ENCODE measurements at regions not wholly inside any gene's neighbourhood (a gene's known extent, or its start where the extent isn't known, plus 50 kb on each side); places are given as distances from the start of the nearest gene placed in this dataset.
"Not testable (repeated sequence)": the region's sequence is repeated elsewhere in the genome, so short reads cannot be mapped to it uniquely, and the experiment has no call there.

DNA sequence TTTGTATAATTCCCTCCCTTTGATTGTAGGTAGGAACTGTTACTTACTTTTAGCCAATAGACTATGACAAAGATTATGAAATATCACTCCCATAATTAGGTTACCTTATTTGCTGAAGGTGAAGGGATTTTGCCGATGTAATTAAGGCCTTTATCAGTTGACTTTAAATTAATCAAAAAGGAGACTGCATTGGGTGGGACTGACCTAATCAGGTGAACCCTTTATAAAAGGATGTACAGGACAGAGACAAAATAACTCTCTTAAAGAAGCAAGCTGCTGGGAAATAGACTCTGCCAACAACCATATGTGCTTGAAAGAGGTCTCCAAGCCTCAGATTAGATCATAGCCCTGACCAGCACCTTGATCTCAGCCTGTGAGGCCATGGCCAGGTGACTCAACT is 167.6 kb downstream of the SOX3 start:
- no peak for DNase-seq

DNA sequence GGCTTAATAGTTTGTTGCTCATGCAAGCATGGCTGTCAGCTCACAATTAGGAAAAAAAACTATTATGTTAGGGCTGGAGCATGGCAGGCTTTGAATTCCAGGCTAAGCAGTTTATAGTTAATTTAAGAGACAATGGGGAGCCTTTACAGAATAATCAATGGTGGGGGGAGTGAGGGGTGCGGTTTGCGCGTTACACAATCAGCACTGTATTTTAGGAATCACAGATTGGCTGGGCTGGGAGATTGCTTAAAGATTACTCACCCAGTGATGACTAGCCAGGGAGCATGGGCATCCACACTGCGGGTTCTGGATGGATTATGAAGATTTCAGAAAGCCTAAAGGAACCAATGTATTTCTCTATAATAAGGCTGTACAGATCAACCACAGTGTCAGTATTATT is 186.6 kb downstream of the SOX3 start:
- DNase-seq: no peak

DNA sequence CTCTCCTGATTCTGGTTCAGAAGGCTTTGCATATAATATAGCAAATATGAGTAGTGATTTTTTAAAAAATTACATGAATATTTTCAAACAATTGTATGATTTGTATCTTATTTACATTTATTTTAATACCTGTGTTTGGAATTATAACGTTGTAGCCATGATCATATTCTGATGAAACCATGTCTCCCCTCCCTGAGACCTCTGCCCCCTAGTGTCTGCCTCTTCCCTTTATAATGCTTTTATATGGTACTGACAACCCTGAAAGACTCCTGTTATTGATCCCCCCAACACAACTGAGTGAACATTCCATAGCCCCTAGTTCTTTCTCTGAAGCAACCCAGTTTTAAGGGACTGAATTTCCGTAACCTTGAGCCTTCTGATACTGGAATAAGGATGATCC is 187.4 kb downstream of the SOX3 start:
- no peak for DNase-seq

DNA sequence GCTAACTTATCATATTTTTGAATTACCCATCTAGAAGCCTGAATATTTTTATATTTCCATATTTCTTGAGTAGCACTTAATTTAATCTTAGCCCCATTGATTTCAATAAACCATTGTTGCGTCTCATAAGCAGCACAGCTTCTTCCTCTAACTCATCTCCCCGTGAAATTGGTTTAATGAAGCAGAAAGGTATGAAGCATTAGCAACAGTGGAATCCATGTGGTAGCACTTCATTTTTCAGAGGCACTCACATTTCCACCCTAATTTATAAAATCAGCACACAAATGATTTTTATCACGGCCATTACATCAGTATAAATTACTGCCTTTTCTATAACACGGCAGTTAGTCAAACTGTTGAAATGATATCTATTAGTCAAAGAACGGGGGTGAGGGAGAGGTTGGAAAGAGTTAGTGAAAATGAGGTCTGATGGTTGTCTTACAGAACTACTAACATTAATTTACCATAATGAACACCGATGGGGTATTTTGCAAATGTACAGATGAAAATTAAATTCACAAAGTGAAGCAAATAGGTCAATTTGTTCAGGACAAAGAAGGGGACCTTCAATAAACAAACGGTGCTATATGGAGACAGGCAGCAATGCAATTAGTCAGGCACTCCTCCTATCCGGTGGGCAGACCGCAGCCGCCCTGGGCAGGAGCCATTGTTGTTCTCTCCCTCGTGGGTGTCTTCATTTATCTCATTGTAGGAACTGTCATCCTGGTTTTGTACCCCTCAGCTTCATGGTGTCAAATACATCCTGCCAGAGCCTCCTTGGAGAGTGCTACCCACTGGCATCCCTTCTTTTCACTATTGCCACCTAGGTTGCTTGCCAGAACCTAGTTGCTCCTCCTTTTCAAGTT is 205.7 kb downstream of the SOX3 start:
- DNase-seq: no peak

DNA sequence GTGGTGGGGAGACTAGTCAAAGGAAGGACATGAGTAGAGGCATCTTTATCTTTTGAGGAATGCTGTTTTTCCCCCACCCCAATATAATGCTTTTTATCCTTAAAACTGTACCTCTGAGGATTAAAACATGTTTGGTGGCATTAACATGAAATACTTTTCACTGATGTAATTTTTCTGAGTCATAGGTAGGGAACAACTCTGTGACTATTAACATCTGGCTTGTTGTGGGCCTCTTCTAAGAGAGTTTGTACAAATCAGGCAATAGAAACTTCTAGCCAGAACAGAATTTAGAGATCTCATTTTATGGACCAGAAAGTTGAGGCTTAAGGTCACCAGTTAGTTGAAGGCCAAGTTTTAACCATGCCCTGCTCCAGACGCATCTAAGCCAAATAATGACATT is 207.6 kb downstream of the SOX3 start:
- no peak for DNase-seq

DNA sequence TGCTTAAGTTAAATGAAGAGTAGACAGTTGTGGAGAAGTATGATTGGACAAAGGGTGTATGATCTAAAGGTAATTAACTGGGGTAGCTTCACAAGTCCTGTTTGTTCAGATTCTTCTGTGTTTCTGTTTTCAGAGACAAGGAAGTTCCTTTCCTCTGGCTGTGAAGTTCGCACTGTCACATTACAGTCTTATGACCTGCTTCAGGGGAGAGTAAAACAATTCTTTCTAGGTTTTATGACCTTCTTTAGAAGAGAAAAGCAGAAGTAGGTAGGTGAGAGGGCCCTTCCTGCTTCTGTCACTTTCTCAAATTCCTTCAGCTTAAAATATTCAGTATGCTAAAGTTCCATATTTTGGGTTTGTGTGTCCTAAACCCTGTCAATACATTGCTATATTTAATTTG is 211.9 kb downstream of the SOX3 start:
- no peak for DNase-seq

DNA sequence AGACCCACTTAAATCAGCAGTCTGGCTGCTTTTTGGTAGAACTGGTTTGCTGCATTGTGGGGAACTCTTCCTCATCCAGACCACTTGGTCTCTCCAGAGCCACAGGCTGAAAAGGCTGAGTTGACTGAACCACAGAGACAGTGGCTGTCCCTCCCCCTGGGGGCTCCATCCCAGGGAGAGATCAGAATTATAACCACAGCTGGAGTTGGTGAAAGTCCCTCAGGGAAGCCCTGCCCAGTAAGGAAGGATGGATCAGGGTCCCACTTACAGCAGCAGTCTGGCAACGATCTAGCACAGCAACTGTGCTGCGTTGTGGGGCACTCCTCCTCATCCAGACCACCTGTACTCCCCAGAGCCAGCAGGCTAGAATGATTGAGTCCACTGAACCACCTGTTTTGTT is 212.7 kb downstream of the SOX3 start:
- no peak for DNase-seq

DNA sequence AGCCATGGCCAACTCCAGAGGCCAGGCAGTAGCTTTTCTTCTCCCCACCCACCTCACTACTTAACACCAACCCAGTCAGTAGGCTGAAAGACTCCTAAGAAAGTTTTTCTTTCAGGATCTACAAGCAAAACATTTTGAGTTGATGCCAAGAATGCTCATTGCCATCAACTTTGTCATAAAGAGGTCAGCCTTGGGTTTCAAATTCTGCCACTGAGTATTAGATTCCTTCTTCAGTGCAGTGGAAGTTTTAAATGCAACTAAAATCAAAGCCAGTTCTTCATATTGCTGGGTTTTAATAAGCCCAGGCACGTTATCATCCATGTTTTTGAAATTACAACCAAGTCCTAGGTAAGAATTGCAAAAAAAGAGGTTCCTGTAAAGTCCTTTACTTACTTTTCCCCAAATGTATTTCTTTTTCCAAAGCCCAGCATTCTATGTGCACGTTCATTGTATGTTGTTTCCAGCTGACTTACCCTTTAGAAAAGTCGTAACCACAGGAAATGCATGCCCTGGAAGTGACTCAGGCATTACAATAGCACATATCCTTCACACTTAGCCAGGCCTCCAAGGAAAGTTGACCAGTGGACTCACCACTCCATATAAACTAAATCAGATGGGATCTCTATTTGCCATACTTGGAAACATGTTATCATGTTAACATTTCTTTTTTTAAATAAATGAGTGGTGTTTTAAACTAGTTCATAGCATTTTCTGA is 229.9 kb downstream of the SOX3 start:
- DNase-seq: no peak

DNA sequence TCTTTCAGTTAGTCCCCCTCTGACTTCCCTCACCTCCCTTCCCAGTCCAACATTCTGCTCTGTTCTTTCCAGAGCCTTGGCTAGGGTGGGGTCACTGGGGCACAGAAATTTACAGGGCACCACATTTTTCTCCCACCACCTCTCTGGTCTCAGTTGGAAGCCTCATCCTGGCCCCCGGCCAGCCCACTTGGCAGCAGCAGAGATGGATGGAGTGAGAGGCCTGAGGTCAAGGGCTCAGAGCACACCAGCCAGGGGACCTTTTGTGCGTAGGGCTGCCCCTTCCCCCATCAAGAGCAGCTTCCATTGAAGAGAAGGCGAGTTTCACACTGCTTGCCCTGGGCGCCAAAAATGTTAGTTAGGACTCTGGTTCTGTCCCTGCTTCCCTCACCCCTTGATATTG is 230.9 kb downstream of the SOX3 start:
- DNase-seq: no peak

DNA sequence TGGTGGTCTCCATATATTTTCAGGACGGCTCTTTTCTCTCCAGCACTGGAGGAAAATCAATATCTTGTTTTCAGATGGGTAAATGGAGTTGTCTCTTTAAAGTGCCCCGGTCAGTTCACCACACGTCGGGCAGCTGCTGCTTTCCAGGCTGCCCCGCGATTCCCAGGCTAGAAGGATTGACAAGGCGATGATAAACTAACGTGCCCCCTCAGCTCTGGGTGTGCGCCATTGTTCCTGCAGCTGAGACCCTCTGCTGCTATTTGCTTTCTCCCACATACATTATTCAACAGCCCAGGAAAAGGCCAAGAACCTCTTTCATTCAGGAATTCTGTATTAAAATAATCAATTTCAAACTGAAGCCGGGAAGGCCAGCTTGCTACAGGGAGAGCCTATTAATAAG is 254.5 kb downstream of the SOX3 start:
- DNase-seq: no peak

DNA sequence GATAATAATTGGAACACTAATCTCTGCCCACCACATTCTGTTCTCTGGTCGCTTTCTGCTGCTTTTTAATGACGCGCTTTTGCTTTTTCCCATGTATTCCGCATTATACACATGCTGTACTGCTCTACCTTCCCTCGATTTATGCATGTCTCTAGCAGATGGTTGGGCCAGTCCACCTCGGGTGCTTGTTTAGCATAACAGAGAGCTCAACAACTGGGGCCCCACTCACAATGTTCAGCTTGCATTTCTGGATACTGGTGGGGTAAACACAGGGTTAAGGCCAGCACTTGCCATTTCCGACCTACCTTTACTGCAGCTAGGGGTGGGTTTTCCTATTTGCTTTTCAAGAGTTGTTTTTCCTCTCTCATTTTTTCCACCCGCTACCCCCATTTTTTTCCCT is 255.8 kb downstream of the SOX3 start:
- DNase-seq: no peak

DNA sequence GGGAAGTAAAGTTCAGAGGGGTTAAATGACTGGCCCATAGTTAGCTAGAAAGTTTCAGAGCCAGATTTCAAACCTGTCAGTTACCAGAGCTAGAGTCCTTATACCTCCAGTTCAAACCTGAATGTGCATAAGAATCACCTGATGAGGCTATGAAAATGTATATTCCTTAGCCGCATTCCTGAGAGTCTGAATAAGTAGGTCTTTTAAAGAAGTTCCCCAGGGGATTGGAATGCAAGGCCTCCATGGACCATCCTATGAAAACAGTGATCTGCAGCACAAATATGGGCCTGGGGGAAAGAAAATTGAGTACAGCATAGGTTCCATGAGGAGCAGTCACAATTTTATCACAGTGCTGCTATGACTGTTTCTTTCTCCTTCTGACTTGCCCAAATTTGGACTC is 263.9 kb upstream of the CXorf66 start:
- DNase-seq: no peak

DNA sequence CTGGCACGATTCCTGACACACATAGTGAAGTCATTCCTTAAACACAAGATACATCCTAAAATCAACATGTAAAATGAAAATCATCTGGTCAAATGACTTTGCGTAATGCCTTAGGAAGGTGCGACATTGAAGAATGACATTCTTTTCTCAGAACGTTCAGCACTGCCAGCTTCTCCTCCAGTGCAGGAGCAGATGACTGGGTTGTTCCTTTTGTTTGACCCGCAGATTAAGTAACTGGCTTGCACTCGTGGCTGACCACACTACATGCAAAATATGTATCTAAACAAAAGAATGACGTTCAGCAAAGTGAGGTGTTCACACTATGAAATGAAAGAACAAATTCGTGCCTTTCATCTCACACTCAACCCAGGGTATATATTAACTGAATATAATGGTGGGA is 260.7 kb upstream of the CXorf66 start:
- DNase-seq: not testable (repeated sequence)

DNA sequence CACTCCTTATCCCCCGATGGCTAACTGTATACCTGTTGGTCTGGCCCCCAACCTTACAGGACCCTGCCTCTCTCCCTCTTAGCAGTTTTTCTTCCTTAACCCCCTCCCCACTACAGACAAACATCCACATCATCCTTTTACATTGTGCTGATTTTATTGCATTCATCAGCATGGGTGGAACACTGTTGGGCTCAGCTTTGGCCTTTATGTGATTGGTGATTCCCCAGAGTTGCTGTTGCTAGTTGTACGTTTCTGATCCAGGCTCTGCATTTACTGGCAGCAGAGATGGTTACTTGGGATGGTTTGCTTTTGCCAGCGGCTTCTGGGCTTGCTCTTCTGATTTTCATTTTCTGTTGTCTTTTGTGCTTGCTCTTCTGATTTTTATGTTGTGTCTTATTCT is 250.6 kb upstream of the CXorf66 start:
- not testable (repeated sequence) for DNase-seq

DNA sequence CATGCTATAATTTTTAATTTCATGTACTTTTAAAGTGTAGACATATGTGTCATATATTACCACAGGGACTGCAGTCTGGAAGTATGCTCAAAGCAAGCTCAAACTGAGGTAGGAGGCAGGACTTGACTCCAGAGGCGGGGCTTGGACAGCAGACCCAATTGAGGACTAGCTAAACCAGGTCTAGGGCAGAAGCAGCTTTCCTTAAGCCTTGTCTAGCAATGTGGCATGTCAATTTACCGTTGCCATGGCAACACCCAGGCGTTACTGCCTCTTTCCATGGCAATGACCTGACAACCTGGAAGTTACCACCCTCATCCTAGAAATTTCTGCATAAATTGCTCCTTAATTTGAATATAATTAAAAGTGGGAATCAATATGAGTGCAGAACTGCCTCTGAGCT is 249.2 kb upstream of the CXorf66 start:
- not testable (repeated sequence) for DNase-seq

DNA sequence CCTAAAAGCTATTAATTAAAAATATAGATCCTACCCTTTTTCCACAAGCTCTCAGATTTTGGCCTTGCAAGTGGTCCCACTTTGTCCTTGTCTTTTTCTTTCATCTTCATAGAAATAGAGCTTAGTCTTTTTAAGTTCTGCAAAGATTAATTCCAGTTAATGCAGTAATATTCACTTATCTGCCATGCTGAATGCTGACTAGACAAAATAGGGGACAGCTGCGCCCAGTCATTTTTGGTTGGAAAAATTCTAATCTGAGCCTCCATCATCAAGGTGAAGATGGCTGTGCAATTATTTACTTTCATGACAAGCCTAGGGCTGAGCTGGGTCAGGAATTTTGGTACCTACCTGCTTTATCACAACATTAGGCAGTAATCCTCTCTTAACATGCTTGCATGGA is 241.3 kb upstream of the CXorf66 start:
- DNase-seq: no peak

DNA sequence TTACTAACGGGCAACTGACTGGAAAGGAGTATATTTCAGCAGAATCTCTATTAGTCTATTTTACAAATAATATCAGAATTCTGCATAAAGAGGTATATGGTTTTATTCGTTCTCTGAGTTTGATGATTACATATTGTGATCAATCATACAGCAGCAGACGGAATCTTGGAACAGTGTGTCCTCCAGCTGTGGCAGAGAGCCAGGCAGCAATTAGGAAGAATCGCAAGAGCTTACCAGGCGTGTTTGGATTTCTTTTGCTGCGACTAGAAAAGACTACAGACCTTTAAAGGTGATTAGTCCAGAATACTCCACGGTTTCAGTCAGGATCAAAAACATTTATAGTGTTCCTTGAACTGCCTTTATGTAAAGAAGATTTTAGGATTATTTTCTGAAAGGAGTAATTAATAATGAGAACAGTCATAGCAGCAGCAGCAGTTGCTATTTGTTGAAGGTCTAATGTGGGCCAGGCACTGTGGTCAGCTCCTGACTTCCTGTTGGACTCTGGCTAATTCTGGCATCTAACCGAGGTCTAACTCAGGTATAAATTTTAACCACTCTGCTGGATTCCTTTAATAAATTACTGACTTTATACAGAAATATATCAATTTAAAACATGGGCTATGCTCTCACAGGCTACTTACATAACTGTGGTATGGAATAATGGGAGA is 225.3 kb upstream of the CXorf66 start:
- no peak for DNase-seq

DNA sequence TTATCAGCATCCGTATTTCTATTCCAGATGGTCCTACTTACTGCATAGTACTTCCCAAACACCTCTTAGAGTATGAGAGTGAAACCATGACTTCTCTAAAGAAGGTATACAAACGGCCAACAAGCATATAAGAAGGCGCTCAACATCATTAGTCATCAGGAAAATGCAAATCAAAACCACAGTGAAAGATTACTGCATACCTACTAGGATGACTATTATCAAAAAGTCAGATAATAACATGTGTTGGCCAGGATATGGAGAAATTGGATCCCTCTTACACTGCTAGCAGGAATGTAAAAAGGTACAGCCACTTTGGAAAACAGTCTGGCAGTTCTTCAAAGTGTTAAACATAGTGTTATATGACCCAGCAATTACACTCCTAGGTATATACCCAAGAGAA is 215.3 kb upstream of the CXorf66 start:
- DNase-seq: no peak

DNA sequence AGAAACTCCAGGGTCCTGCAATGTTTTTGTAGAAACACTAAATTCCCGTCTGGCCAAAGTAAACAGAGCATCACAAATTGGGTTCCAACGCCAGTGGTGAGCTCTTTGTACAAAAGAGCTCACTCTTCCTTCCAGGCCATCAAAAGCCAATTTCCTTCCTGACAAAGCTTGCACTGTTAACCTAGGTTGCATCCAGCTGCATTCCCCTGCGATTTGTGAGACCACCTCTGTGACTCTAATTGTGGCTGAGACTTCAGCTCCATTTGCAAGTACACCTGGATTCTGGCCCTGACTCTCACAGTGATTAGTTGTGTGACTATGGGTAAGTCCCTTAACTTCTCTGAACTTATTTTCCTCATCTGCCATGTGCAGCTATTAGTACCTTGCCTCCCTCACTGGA is 212.5 kb upstream of the CXorf66 start:
- no peak for DNase-seq

DNA sequence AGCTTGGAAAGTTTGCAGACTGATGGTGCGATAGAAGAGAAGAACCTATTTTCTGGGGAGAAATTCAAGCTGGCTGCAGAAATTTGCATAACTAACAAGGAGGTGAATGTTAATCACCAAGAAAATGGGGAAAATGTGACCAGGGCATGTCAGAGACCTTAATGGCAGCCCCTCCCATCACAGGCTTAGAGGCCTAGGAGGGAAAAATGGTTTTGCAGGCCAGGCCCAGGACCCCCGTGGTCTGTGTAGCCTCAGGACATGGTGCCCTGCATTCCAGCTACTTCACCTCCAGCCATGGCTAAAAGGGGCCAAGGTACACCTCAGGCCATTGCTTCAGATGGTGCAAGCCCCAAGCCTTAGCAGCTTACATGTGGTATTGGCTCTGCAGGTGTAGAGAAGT is 207.1 kb upstream of the CXorf66 start:
- no peak for DNase-seq

DNA sequence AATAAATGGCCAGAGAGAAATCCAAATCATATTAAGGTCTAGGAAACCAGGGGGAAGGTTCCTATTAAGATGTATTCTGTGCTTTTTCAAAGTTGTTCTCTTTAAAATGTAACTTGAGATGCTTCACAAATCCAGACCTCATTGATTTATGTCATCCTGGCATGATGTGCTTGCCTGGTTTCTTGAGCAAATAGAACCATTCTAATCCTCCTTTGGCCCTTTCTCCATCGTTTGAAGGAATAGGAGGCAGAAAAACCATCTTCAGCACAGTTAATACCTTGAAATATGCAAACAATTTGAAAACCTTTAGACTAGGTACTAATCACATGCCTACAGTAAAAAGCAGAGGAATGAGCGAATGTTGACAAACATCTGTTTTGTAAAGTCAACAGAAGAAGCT is 202.2 kb upstream of the CXorf66 start:
- no peak for DNase-seq

DNA sequence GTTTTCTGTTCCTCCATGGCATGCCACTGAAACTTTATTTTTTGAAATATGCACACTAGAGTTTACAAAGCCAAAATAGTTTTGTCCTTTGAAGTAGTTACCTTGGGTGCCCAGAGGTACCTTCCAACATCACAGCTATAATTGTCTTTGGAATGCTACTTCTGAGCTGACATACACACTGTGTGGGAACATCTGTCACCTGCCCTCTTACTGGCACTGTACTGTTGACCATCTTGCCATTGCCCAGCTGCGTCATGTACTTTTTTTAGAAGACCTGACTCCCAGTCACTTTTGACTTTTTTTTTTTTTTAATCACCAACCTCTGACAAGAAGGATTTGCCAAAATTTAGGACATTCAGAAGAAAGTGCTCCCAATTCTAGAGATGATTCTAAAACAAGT is 200.5 kb upstream of the CXorf66 start:
- no peak for DNase-seq

DNA sequence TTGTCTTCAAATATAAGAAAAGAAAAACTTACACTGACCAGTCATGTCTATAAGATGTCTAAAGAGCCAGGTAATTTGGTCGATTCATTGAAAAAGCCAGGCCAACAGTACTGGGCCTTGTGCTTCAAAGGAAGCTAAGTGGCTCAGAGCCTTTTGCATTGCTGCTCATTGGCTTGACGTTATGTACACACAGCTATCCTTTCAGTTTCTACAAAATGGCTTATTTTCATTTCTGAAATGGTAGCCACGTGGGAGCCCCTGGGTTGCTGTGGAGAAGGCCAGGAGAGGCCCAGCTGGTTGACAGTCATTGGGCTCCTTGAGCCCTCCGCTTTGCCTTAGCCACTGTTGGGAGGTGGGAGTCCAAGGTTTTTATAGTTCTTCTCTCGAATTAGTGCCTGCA is 199.1 kb upstream of the CXorf66 start:
- no peak for DNase-seq

All from activated naive CD4-positive, alpha-beta T cell treated with anti-CD3 and anti-CD28 coated beads, Interleukin-2, amount 50 U/mL, for 16 hours (primary cell).